GM12873 (cell line): ENCODE measurements at regions not wholly inside any gene's neighbourhood (a gene's known extent, or its start where the extent isn't known, plus 50 kb on each side); places are given as distances from the start of the nearest gene placed in this dataset.

Experiments used
- TF ChIP-seq, protein P1 (sequence below): IDR thresholded peaks from 2 replicates; pipeline ENCODE4 v1.5.1; 2012; ENCODE audit warnings: low read depth, mild to moderate bottlenecking, moderate library complexity, low read length, control low read depth; ENCODE audit not compliant: insufficient read depth; ENCODE audit errors: missing control alignments

DNA sequence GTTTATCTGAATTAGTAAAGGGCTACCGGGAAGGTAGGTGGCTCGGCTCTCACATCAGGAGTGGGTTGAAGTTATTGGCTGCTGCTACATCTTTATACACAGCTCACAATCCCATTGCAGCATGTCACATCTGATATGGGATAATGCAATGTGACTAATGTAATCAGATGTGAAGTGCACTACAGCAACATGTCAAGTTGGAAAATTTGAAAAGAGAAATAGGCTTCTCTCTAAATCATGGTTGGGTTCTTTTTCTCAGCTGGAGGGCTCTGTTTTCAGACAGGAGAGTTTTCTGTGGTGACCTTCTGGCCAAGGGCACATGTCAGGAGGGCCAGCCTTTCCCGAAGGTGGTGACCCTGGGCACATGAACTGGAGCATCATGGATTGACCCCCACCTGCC is 337.5 kb downstream of the HRH4 start:
- TF ChIP-seq, protein P1, sequence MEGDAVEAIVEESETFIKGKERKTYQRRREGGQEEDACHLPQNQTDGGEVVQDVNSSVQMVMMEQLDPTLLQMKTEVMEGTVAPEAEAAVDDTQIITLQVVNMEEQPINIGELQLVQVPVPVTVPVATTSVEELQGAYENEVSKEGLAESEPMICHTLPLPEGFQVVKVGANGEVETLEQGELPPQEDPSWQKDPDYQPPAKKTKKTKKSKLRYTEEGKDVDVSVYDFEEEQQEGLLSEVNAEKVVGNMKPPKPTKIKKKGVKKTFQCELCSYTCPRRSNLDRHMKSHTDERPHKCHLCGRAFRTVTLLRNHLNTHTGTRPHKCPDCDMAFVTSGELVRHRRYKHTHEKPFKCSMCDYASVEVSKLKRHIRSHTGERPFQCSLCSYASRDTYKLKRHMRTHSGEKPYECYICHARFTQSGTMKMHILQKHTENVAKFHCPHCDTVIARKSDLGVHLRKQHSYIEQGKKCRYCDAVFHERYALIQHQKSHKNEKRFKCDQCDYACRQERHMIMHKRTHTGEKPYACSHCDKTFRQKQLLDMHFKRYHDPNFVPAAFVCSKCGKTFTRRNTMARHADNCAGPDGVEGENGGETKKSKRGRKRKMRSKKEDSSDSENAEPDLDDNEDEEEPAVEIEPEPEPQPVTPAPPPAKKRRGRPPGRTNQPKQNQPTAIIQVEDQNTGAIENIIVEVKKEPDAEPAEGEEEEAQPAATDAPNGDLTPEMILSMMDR = no peak

DNA sequence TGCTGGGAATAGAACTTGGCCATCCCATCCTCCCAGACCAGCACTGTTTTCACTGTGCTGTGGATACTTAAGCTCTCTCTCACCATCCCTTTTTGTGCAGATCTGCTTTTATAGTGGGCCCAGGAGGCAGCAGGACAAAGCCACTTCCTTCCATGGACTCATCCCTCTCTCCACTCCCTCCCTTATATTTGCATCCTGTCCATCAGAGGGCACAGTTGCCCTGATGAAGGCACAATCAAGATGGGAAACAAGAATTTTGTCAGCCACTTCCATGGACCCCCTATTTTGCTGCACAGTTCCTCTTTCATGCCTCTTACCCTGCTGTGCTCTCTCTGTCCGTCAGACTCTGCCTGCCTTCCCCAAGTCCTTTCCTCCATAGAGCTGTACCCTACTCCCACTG is 338.7 kb downstream of the HRH4 start:
- TF ChIP-seq, protein P1 = no peak

DNA sequence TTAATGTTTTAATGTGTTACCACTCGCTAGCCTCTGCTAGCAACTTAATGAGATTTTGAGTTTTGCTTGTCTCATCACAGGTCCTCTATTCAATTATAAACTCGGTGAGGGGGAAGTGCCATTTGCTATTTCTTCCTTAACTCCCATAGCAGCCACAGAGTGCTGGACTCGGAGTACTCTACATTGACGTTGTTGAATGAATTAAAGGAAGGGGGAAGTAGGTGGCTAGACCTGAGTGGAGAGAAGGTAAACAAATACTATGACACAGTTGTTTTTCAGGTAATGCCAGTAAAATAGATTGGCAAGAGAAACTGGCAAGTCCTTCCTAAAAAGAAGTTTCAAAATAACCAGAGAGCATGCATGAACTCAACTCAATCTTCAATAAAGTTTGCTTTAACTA is 339.3 kb downstream of the HRH4 start:
- TF ChIP-seq, protein P1 = no peak

DNA sequence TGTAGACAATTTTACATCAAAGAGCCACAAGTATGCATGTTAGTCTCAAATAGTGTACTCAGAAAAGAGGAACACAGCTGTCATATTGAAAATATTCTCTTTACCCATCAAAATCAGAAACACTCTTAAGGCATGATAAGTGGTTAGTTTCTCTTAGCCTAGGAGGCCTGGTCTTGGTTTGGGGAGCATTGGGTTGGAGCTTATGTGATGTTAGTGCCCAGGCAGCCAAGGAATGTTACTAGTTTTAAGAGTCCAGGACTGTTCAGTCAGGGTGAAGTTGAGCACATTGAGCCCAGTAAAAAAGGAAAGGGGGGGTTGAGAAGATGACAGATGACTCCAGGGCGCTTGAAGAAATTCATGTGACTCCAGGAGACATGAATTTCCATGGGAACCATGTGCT is 340.6 kb downstream of the HRH4 start:
- TF ChIP-seq, protein P1 = no peak

DNA sequence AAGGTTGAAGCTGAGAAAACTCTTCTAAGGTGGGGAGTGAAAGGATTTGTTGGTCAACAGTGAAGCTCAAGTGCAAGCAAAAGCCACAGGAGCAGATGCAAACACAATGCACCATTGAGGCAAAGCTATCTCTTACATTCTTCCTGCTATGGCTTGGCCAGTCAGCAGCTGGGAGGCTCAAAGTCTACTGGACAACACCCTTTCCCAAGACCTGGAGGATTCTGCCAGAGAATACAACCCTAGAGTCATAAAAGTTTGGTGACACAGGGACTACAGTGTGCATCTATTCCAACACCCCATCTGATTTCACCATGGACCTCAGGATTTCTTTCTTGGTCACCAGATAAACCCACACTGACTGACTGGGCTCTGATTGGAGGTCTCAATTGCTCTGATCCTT is 342.0 kb downstream of the HRH4 start:
- TF ChIP-seq, protein P1 = no peak

DNA sequence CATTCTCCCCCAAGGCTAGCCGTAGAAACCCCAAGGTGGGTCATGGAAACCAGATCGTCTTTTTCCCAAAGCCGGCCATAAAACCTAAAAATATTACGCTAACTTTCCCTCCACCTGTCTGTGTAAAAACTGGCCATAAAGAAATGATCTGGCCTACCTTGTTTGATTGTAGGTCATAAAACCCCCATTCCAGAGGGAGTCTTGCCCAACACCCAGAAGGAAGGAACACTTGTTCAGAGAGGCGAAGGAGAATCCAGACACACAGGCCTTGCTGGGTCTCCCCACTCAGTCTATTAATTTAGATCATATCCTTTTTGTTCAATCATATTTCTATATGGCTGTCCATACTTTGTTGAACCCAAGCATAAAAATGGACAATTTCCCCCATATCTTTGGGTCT is 344.7 kb downstream of the HRH4 start:
- TF ChIP-seq, protein P1 = no peak

DNA sequence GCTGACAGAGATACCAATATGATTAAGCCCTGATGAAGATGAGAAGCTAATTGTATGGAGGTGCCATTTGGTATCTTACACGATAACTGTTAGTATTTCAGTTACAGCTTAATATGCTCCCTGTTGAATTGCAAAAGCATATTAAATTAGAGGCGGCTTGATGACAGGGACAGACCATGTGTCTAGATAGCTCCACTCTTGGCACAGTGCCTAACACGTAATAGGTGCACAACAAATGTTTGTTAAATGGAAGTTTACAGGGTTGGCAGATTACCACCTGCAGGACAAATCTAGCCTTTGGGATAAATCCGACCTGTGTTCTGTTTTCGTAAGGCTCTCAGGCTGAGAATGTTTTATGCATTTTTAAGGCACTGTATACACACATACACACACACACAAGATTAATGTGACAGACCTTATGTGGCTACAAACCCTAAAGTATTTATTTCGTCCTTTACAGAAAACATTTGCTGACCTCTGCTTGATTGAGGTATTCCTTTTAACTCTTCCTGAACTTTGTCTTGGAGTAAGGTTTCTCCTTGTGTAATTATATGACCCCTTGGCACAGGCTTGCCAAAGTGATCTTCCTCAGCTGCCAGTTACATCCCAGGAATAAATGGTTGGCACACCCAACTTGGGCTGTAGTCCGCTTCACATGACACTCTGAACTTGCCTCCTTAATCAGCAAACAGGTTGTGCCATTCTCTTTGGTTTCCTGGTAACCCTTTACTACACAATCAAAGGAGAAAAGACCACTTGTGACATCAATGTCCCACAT is 348.9 kb downstream of the HRH4 start:
- TF ChIP-seq, protein P1 = no peak
